LHCN-M2 (cell line): ENCODE measurements at regions not wholly inside any gene's neighbourhood (a gene's known extent, or its start where the extent isn't known, plus 50 kb on each side); places are given as distances from the start of the nearest gene placed in this dataset.
"Not testable (repeated sequence)": the region's sequence is repeated elsewhere in the genome, so short reads cannot be mapped to it uniquely, and the experiment has no call there.

Source experiments
- DNase-seq: peaks from one replicate; pipeline ENCODE4 v3.0.0-alpha.2; 2012; ENCODE audit warnings: low read depth

DNA sequence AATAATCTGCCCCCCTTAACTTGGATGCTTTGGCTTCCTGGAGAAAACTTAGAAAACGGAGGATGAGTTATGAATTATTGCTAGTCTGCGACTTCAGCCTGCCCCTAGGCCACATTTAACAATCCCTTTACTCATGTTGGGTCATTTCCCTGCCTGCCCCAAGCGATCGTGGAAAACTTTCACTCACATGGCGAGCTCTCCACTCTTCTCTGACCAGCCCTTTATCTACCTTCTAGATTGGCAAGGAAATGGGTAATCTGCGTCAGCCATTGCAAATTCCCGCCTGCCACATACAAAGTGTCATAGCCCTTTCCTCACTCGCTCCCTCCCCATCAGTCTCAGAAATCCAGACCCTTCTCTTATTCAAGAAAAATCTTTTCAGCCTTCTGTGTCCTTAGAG lies 154.3 kb upstream of the IRS2 start:
- DNase-seq, result no peak

DNA sequence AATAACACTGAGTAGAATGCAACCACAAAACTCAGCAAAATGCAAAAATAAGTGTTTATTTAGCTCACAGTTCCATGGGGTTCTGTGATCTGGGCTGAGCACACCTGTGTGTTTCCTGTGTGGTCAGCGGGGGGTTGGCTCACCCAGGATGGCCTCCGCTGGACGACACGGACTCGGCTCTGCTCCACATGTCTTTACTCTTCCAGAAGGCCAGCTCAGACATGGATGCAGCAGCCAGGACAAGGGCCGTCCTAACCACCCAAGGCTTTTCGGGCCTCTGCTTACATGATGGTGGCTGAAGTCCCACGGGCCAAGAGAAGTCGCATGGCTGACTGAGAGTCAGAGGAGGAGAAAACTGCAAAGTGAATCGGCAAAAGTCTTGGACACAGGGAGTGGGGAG lies 153.5 kb upstream of the IRS2 start:
- DNase-seq, result no peak

DNA sequence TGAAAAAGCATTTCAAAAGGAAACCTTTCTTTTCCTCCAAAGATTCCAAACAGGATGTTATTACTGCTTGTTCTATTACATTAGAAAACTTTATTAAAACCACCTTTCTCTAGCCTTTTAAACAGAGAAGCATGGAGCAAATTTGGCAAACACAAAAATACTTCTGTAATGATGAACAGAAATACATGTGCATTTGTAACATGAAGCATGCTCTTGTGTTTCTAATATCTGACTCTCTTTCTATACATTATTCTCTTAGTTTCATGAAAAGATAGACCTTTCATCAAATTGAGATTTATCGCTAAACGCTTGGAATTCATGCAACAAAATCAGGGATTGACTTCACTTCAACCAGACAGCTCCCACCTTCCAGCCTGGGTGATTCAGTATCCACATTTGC lies 152.8 kb upstream of the IRS2 start:
- no peak for DNase-seq

DNA sequence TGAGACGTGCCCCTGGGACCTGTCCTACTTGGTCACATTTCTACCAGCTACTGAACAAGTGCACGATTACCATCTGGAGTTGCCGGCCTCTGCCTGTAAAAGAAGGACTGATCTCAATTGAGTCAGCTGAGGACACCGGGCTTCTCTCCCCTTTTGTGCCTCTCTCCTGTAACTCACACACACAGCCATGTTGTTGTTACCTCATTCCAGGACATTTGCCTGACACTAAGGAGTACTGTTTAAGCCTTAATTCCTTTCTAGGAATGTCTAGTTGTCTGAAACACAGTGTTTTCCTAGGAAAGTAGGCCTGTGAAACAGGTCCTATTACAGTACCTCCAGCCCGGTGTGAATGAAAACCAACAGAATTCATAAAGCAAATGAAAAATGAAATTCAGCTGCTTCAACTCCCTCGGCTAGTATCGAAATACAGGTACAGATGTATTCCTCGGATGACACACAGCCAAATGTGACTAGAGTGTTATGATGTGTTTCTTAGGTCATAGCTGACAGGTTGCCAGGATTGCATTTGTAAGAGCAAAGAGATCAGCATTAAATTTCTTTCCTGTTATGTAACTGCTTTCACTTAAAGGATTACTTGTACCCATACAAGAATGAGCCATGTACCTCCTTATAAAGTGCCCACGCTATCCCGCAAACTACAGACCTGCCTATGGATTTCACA lies 152.0 kb upstream of the IRS2 start:
- DNase-seq, result peak; percentile 83

DNA sequence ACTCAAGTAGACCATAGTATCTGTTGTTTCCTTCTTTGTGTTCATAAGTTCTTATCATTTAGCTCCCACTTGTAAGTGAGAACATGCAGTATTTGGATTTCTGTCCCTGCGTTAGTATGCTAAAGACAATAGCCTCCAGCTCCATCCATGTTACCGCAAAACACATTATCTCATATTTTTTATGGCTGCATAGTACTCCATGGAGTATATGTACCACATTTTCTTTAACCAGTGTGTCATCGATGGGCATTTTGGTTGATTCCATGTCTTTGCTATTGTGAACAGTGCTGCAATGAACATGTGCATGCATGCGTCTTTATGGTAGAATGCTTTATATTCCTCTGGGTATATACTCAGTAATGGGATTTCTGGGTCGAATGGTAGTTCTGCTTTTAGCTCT lies 148.1 kb upstream of the IRS2 start:
- not testable (repeated sequence) for DNase-seq

DNA sequence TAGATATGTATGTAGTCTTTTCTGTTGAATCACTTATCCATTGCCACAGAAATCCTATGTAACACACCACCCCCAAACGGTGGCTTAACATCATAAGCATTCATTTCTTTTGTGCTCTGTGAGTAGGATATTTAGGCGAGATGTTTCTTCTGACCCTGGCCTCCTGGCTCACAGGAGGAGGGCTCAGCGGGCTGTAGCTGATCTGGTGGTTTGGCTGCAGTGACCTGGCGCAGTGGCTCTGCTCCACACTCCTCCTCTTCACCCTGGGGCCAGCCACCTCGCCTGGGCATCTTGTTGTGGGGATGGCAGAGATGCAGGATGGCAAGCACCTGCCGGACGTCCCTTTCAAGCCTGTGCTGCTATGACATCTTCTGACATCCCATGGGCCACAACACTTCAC lies 147.1 kb upstream of the IRS2 start:
- DNase-seq, result peak; percentile 43

DNA sequence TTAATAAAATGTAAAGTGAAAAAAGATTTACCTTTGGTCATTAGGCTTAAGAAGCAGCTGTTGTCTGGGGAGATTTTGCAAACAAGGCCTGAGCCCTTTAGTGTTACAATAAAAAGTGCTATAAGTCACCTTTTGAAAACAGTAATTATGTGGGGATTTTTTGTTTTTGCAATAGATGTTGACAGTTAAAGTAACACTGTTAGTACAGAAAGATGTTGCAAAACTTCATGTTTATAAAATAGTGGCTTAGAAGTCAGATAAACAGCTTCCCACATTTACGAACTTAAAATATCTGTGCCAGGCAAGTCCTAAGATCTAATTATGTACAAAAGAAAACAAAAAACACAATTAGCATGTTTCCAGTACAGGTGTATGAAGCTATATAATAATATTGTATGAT lies 138.0 kb upstream of the IRS2 start:
- no peak for DNase-seq

DNA sequence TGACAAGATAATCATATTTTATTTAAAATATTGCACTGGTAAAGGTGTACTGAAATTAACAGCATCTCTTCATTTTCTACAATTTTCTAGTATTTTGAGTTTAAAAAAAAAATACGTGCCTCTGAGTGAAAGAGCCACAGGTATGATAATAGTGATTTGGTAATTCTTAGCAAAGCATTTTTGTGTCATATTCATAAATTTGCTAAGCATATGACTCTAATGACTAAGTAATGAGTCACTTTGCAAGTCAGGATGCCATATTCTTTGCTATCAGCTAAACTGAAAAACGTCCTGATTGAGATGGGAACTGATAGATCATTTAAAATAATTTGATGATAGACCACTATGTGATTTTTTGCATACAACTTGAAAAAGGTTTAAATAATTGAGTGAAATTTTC lies 136.1 kb upstream of the IRS2 start:
- DNase-seq, result peak; percentile 72

DNA sequence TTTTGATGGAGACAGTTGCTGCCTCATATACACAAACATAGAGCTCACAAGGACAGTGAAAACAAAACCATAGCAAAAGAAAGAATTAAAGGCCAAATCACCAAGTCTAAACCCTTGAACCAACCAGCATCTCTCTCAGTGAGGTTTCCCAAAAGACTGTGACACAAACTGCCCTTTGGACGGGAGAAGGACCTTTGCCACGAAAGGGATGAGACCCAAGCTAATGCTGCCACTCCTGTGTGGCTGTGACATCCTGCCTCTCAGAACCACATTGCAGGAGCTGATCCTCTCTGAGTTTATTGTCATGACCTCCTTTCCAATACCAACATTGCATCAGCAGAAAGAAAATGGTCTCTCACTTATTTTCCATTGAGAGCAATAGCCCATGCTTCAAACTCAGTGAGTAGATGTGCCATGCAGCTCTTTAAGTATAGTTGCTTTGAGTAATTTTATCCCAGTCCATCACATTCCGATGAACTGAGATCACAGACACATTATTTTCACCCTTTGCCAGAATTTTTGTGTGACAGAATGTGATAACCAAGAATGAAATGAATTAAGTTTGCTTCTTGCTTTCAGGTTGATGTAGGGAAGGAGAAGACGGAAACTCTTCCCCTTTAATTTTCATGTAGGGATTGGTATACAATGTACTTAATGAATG lies 133.5 kb upstream of the IRS2 start:
- DNase-seq, result peak; percentile 80

DNA sequence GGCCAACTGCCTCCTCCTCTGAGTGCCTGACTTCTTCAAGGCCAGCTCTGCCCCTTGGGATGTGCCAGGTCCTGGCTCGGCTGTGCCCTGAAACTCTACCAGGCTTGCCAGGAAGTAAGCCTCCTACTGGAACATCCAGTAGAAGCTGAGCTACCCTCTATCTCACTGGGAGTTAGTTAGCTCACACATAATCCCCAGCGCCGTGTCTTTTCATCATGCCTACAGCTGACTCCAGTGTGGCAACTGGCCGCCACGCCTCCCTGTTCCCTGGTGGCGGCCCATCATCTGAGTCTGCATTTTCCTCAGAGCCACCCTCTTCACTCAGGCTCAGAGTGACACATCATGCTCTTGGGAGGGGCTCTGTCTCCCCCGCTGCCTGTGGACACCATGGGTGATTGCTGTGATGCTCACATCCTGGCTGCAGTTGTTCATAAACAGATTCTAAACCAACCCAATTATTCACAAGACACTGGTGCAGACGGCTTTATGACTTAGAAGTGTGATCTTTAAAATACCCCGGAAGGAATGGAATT lies 131.9 kb upstream of the IRS2 start:
- DNase-seq, result peak; percentile 98

DNA sequence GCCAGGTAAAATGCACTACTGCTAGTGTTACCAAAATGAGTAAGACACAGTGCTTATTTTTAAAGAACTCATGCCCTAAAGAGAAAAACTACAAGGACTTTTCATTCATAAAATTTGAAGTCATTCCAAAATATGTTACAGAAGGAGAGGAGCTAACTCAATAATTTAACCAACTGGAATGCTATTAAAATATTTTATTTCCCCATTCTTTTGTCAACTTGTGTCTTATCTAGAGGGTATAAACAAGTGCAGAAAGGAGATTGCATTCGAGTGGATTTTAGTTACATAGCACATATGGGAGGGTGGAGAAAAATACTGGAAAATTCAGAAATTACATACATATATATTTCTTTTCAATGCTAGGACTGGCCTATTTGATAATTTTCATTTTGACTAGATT lies 131.0 kb upstream of the IRS2 start:
- DNase-seq, result no peak

DNA sequence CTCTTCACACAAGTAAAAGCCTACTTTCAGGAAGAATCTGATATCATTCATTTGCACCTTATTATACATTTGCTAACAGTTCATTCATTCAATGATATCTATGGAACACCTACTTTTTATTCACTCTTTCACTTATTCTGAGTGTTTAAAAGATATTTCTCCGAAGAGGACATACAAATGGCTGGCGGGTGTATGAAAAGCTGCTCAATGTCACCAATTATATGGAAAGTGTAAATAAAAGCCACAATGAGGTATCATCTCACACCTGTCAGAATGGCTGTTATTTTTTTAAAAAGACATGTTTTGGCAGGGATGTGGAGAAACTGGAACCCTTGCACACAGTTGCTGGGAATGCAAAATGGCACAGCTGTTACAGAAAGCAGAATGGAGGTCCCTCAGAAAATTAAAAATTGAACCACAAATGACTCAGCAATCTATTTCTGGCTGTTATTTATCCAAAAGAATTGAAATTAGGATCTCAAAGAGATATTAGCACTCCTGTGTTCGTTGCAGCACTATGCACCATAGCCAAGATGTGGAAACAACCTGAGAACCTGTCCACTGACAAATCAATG lies 127.6 kb upstream of the IRS2 start:
- DNase-seq, result peak; percentile 74

DNA sequence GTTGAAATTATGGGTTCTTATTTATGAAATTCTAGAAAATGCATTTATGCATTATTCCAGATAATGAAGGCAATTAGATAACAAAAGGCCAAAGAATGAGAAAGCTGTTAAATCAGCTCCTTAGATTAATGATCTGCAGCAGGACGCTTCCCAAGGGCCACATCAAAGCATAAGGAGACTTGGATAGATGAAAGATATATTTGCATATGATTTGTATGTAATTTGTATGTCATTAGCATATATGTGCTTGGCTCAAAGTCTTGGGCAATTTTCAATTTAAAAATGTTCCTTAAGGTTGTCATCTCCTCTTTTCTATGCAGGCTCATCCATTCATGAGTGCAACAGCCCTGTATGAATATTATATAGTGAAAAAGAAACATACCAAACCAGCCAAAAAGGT lies 126.8 kb upstream of the IRS2 start:
- no peak for DNase-seq

DNA sequence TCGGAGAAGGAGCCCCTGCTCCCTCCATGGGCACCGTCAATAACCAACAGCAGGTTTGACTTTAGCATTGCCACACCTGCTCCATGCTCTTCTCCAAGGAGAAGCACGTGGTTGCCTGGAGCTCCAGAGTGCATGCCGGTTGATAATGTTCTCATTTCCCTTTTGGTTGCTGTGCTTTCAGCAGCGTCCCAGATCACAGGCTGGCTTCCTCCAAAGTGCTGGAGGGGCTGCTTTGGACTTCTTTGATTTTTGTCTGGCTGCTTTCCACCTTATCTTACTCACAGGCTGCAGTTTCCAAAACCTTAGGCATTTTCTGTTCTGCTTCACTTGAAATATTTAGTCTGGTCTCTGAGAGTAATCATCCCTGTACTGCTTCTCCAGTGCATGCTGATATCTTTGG lies 123.8 kb upstream of the IRS2 start:
- no peak for DNase-seq

DNA sequence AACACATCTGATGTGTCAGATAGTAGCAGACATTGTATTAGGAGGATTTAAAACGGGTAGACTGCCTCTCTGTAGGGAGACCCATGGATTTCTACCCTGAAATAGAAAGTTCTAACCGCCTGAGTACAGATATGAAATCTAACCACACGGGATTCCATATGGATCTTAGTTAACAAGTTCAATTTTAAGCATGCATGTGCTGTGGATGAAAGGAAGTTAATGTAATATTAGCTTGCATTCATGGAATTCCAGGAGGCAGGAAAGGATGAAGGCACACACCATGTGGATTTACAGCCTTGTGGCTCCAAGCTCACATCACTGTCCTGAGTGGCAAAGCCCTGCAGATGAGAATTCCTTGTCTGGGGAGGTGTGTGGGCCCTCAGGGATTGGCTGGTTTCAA lies 120.6 kb upstream of the IRS2 start:
- DNase-seq, result no peak

DNA sequence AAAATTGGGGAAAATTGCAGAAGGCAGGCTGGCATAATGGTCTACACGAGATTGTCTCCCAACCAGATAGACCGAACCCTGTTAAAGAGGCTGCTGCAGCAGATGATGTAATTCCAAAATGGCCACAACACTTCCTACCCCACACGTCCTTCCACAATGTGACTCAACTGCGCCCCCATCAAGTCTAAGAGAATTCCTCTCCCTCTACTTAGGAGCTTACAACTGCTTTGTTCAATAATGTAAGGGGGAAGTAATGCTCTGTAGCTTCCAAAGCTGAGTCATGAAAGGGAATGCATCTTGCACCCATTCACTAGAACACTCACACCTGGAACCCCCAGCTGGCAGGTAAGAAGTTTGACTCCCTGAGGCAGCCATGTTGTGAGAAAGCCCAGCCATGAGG lies 117.8 kb upstream of the IRS2 start:
- DNase-seq, result no peak

DNA sequence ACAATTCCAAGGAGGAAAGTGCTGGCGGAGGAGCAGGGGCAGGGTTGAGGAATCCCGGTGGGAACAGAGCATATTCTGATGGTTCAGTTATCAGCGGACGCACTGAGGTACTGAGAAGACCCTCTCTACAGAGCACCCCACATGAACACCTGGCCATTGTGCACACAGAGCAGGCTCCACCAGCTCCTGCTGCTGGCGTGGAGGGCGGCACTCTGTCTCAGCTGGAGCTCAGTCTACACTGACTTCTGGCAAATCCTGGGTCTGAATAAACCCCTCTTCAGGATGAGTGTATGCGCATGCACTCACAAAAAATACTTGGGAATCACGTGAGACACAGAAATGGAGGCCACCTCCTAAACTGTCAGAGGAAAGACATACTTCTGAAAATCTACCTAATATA lies 114.4 kb upstream of the IRS2 start:
- no peak for DNase-seq

DNA sequence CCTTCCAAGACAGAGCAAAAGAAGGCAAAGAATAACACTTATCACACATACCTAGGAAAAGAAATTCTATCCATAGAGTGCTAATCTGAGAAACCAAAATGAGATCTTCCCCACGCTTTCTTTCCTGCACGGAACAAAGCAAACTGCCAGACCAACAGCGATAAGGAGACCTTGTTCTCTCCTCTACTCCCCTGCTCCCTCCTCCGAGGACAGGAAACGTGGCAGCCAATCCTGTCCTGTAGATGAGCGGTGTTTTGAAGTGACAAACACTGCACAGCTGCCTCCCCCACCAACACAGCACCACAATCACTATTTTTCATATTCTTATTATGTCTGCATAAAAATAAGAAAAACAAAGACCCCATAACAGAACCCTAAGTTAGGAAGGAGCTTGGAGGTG lies 113.9 kb upstream of the IRS2 start:
- DNase-seq, result no peak

DNA sequence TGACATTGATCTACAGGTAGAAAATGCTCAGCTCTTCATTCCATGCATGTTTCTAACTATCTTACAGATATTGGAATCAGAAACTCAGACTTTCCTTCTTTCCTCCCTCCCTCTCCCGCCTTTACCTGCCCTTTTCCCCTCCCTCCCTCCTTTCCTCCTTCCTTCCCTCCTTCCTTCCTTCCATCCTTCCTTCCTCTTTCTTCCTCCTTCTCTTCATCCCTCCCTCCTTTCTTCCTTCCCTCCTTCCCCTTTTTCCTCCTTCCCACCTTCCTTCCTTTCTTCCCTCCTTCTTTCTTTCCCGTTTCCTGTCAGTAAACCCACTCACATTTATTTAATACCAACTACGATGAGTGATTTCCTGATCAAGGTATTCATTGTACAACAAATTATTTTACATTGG lies 113.4 kb upstream of the IRS2 start:
- no peak for DNase-seq

DNA sequence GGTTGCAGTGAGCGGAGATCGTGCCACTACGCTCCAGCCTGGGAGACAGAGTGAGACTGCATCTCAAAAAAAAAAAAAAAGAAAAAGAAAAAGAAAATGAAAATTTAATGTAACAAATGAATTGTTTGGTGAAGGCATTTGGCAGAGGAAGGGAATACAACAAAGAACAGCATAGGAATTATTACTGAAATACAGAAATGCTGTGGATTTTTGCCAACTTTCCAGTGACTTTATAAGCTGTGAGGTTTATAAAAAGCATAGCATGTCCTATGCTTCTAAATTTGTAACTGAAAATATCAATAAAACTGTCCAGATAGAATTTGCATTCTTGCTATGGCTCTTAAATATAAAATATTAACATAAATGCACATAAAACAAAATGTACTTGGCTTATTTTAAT lies 112.9 kb upstream of the IRS2 start:
- DNase-seq, result no peak

DNA sequence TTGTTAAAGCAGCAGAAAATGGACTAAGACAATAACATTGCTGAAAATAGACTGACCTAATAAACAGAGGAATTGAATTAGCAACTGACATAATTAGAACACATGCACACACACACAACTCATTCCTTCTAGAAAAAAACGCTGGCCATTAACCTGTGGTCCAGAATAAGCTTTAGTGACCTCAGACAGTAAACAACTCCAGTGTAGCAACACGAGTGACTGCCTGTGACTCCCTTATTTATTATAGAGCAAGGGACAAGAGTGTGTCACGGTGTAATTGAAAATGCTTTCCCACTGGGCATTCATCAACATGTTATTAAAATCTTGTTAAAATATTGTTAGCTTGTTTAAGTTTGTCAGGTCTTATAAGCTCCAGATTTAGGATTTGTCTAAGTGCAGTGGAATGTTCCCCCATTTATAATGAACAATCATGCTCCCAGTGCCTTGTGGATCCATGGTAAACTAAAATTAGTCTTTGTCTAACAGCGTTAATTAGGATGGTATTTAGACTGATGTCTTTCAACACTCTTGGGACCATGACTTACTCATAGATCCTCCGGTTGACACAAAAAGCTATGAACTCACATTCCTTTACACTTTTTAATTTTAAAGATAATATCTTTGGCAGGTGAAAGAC lies 111.7 kb upstream of the IRS2 start:
- DNase-seq, result no peak

DNA sequence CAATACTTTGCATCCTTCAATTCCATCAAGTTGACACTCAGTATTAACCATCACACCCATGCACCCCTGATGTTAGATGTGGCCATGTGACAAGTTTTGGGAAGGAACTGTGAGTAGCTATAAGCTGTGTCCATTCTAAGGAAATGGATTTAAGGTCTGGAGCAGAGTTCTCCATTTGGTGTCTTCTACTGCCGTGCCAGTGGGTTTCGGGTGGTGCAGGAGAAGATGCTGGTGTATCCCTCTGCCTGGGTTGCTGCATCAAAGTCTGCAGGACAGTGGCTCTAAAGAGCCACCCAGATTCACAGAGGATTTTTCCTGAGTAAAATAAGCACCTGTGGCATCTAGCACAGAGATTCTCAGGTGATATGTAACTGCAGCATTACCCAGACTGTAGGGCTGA lies 105.7 kb upstream of the IRS2 start:
- DNase-seq, result no peak

DNA sequence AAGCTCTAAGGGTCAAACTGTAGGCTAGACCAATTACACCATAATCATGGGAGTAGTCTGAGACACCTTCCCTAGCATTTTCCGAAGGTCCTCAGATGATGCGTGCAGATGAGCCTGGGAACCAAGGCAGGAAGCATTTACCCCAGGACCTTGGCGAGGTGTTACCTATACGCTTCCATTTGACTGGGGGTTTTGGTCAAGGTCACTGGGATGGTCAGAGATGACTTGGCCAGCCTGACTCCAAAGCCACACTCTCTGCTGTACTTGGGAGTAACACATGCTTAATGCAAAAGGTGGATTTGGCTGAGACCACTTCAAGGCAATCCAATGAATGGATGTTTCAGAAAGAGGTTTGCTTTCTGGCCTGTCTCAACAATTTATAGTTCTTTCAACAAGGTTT lies 98.9 kb upstream of the IRS2 start:
- no peak for DNase-seq
